ENCODE measurements at regions not wholly inside any gene's neighbourhood (a gene's known extent, or its start where the extent isn't known, plus 50 kb on each side); places are given as distances from the start of the nearest gene placed in this dataset.

GRCh38 chr6:151730496-151730870 is 77.0 kb upstream of the ESR1 start:
- Histone ChIP-seq H3K9me3 (ENCODE audit: control insufficient read depth, low read length) (peaks cover 9% of the 10 kb centered on the region), H3K4me3 (ENCODE audit: low read length) (no peak overlapping the region), H3K27me3 (replicated peaks; ENCODE audit: control insufficient read depth, insufficient read depth, low read length) (no peaks in the 10 kb centered on the region), H3K9ac (ENCODE audit: low read length) (no peak overlapping the region), H3K36me3 (ENCODE audit: control insufficient read depth, insufficient read depth, low read length, severe bottlenecking) (no peaks in the 10 kb centered on the region), H3K4me1 (ENCODE audit: control insufficient read depth, insufficient read depth, low read length) (peaks cover 13% of the 10 kb centered on the region)
- no peak for DNase-seq (ENCODE audit: low read depth)

GRCh38 chr6:151731313-151731712 is 76.2 kb upstream of the ESR1 start:
- peaks cover 13% of the 10 kb centered on the region for H3K4me1 ChIP-seq (ENCODE audit: control insufficient read depth, insufficient read depth, low read length)
- H3K27me3 ChIP-seq (replicated peaks; ENCODE audit: control insufficient read depth, insufficient read depth, low read length), result no peaks in the 10 kb centered on the region
- no peak overlapping the region for H3K4me3 ChIP-seq (ENCODE audit: low read length)
- H3K36me3 ChIP-seq (ENCODE audit: control insufficient read depth, insufficient read depth, low read length, severe bottlenecking), result no peaks in the 10 kb centered on the region
- H3K9ac ChIP-seq (ENCODE audit: low read length), result no peak overlapping the region
- H3K9me3 ChIP-seq (ENCODE audit: control insufficient read depth, low read length), result peaks cover 9% of the 10 kb centered on the region
- DNase-seq (ENCODE audit: low read depth), result no peak

GRCh38 chr6:151733680-151734320 is 73.7 kb upstream of the ESR1 start:
- peak overlapping the region; percentile 35 for H3K9ac ChIP-seq (ENCODE audit: low read length)
- peaks cover 22% of the 10 kb centered on the region for H3K4me1 ChIP-seq (ENCODE audit: control insufficient read depth, insufficient read depth, low read length)
- no peaks in the 10 kb centered on the region for H3K36me3 ChIP-seq (ENCODE audit: control insufficient read depth, insufficient read depth, low read length, severe bottlenecking)
- no peak for DNase-seq (ENCODE audit: low read depth)
- H3K27me3 ChIP-seq (replicated peaks; ENCODE audit: control insufficient read depth, insufficient read depth, low read length), result no peaks in the 10 kb centered on the region
- no peak overlapping the region for H3K4me3 ChIP-seq (ENCODE audit: low read length)
- H3K9me3 ChIP-seq (ENCODE audit: control insufficient read depth, low read length), result peaks cover 8% of the 10 kb centered on the region

- no peak for DNase-seq (ENCODE audit: low read depth)
- peaks cover 25% of the 10 kb centered on the region for H3K4me1 ChIP-seq (ENCODE audit: control insufficient read depth, insufficient read depth, low read length)
- H3K4me3 ChIP-seq (ENCODE audit: low read length), result no peak overlapping the region
- no peak overlapping the region for H3K9ac ChIP-seq (ENCODE audit: low read length)
- no peaks in the 10 kb centered on the region for H3K27me3 ChIP-seq (replicated peaks; ENCODE audit: control insufficient read depth, insufficient read depth, low read length)
- H3K36me3 ChIP-seq (ENCODE audit: control insufficient read depth, insufficient read depth, low read length, severe bottlenecking), result no peaks in the 10 kb centered on the region
- no peaks in the 10 kb centered on the region for H3K9me3 ChIP-seq (ENCODE audit: control insufficient read depth, low read length)
Observed at GRCh38 chr6:151738267-151738666, 69.2 kb upstream of the ESR1 start.

GRCh38 chr6:151738960-151739359 is 68.5 kb upstream of the ESR1 start:
- Histone ChIP-seq H3K27me3 (replicated peaks; ENCODE audit: control insufficient read depth, insufficient read depth, low read length) (no peaks in the 10 kb centered on the region), H3K4me3 (ENCODE audit: low read length) (no peak overlapping the region), H3K9ac (ENCODE audit: low read length) (no peak overlapping the region), H3K9me3 (ENCODE audit: control insufficient read depth, low read length) (no peaks in the 10 kb centered on the region), H3K4me1 (ENCODE audit: control insufficient read depth, insufficient read depth, low read length) (peaks cover 18% of the 10 kb centered on the region), H3K36me3 (ENCODE audit: control insufficient read depth, insufficient read depth, low read length, severe bottlenecking) (no peaks in the 10 kb centered on the region)
- no peak for DNase-seq (ENCODE audit: low read depth)

- no peak overlapping the region for H3K4me3 ChIP-seq (ENCODE audit: low read length)
- DNase-seq (ENCODE audit: low read depth), result no peak
- H3K36me3 ChIP-seq (ENCODE audit: control insufficient read depth, insufficient read depth, low read length, severe bottlenecking), result no peaks in the 10 kb centered on the region
- H3K9me3 ChIP-seq (ENCODE audit: control insufficient read depth, low read length), result no peaks in the 10 kb centered on the region
- peaks cover 13% of the 10 kb centered on the region for H3K4me1 ChIP-seq (ENCODE audit: control insufficient read depth, insufficient read depth, low read length)
- H3K9ac ChIP-seq (ENCODE audit: low read length), result no peak overlapping the region
- no peaks in the 10 kb centered on the region for H3K27me3 ChIP-seq (replicated peaks; ENCODE audit: control insufficient read depth, insufficient read depth, low read length)
Observed at GRCh38 chr6:151740820-151741219, 66.7 kb upstream of the ESR1 start.

GRCh38 chr6:151747896-151748295 is 59.6 kb upstream of the ESR1 start:
- DNase-seq (ENCODE audit: low read depth), result no peak

GRCh38 chr6:151749341-151749740 is 58.1 kb upstream of the ESR1 start:
- Histone ChIP-seq H3K4me1 (ENCODE audit: control insufficient read depth, insufficient read depth, low read length) (peaks cover 15% of the 10 kb centered on the region), H3K36me3 (ENCODE audit: control insufficient read depth, insufficient read depth, low read length, severe bottlenecking) (no peaks in the 10 kb centered on the region), H3K27me3 (replicated peaks; ENCODE audit: control insufficient read depth, insufficient read depth, low read length) (no peaks in the 10 kb centered on the region), H3K9ac (ENCODE audit: low read length) (no peak overlapping the region), H3K9me3 (ENCODE audit: control insufficient read depth, low read length) (no peaks in the 10 kb centered on the region), H3K4me3 (ENCODE audit: low read length) (no peak overlapping the region)
- DNase-seq (ENCODE audit: low read depth), result no peak

More at GRCh38 chr6:151747896-151748295, 59.6 kb upstream of the ESR1 start:
- no peak overlapping the region for H3K4me3 ChIP-seq (ENCODE audit: low read length)
- H3K9me3 ChIP-seq (ENCODE audit: control insufficient read depth, low read length), result no peaks in the 10 kb centered on the region
- no peak overlapping the region for H3K9ac ChIP-seq (ENCODE audit: low read length)
- peaks cover 15% of the 10 kb centered on the region for H3K4me1 ChIP-seq (ENCODE audit: control insufficient read depth, insufficient read depth, low read length)
- no peaks in the 10 kb centered on the region for H3K36me3 ChIP-seq (ENCODE audit: control insufficient read depth, insufficient read depth, low read length, severe bottlenecking)
- H3K27me3 ChIP-seq (replicated peaks; ENCODE audit: control insufficient read depth, insufficient read depth, low read length), result no peaks in the 10 kb centered on the region

- H3K4me3 ChIP-seq (ENCODE audit: low read length), result no peak overlapping the region
- no peak for DNase-seq (ENCODE audit: low read depth)
- no peaks in the 10 kb centered on the region for H3K27me3 ChIP-seq (replicated peaks; ENCODE audit: control insufficient read depth, insufficient read depth, low read length)
- H3K9me3 ChIP-seq (ENCODE audit: control insufficient read depth, low read length), result no peaks in the 10 kb centered on the region
- no peak overlapping the region for H3K9ac ChIP-seq (ENCODE audit: low read length)
- peaks cover 18% of the 10 kb centered on the region for H3K4me1 ChIP-seq (ENCODE audit: control insufficient read depth, insufficient read depth, low read length)
- H3K36me3 ChIP-seq (ENCODE audit: control insufficient read depth, insufficient read depth, low read length, severe bottlenecking), result no peaks in the 10 kb centered on the region
Observed at GRCh38 chr6:151753581-151753980, 53.9 kb upstream of the ESR1 start.

- no peaks in the 10 kb centered on the region for H3K36me3 ChIP-seq (ENCODE audit: control insufficient read depth, insufficient read depth, low read length, severe bottlenecking)
- DNase-seq (ENCODE audit: low read depth), result no peak
- no peaks in the 10 kb centered on the region for H3K27me3 ChIP-seq (replicated peaks; ENCODE audit: control insufficient read depth, insufficient read depth, low read length)
- H3K9ac ChIP-seq (ENCODE audit: low read length), result peak overlapping the region; percentile 3
- peaks cover 16% of the 10 kb centered on the region for H3K4me1 ChIP-seq (ENCODE audit: control insufficient read depth, insufficient read depth, low read length)
- peak overlapping the region; percentile 14 for H3K4me3 ChIP-seq (ENCODE audit: low read length)
- no peaks in the 10 kb centered on the region for H3K9me3 ChIP-seq (ENCODE audit: control insufficient read depth, low read length)
Observed at GRCh38 chr6:151757506-151757955, 50.0 kb upstream of the ESR1 start.

Measured in adipocyte (in vitro differentiated cells).